ENCODE measurements at regions not wholly inside any gene's neighbourhood (a gene's known extent, or its start where the extent isn't known, plus 50 kb on each side); places are given as distances from the start of the nearest gene placed in this dataset.
A peak's percentile ranks its signal among the peaks of the same experiment; 100 is the strongest.

GRCh38 chr18:79625924-79626561 lies 53.6 kb upstream of the CTDP1 start:
- peak; percentile 59 for DNase-seq
- H3K4me3 ChIP-seq (ENCODE audit: low read length) = peak overlapping the region; percentile 31; the same call in 1 of the 2 replicates
- no peaks in the 10 kb centered on the region for H3K9me3 ChIP-seq (ENCODE audit: low read length)
- H3K4me2 ChIP-seq (ENCODE audit: low read depth, low read length, poor library complexity, severe bottlenecking) = peak overlapping the region; percentile 70
- H3K4me1 ChIP-seq (ENCODE audit: low read length) = peaks cover 38% of the 10 kb centered on the region
- no peaks in the 10 kb centered on the region for H3K79me2 ChIP-seq (ENCODE audit: low read length)
- H3K36me3 ChIP-seq (ENCODE audit: insufficient read depth, low read length) = no peaks in the 10 kb centered on the region
- no peak overlapping the region for H2AFZ ChIP-seq (ENCODE audit: low read length)
- no peaks in the 10 kb centered on the region for H3K27me3 ChIP-seq (ENCODE audit: low read length)
- H3K9ac ChIP-seq (ENCODE audit: low read length) = peak overlapping the region; percentile 15
- no peak overlapping the region for H3K27ac ChIP-seq (ENCODE audit: low read length)
- H3K9me2 ChIP-seq (replicated peaks; ENCODE audit: insufficient read depth, low read length) = no peaks in the 10 kb centered on the region
- H4K20me1 ChIP-seq (ENCODE audit: insufficient read depth, low read depth, low read length) = peaks cover 5% of the 10 kb centered on the region; the same call in 1 of the 2 replicates

DNA sequence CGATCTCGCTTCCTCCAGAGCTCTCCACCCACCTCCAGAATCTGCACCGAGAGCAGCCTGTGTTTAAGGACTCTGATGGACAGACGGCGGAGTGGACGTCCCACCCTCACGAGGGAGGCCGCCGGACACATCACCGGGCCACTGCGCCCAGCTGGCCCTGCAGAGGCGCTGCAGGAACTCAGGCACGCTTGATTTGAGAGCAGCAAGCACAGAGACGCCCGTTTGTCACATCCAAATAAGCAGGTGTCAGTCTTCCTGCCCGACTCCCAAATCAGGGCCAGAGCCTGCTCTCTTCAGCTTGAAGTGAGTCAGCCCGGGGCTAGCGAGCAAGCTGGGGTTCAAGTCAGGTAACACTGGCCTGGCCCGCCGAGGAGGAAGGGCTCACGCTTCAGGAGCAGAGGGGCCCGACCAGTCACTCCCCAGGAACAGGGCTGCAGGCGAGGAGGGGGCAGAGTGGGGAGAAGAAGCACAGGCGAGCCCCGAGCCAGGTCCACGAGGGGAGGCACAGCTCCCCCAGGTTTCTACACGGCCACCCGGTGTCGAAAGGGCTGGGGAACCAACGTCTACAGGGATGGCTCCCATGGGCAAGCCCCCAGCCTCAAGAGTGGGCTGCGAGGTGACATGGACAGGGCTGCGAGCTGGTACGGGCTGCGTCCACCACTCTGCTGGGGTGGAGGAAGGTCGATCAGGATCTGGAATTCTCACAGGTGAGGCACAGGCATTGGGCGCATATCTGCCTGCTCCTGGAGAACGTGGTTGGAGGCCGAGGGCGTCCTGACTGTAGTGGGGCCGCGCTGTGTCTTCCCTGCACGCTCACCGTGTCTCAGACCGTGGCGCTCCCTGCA lies 52.5 kb upstream of the CTDP1 start:
- Histone ChIP-seq H3K9me2 (replicated peaks; ENCODE audit: insufficient read depth, low read length) (no peaks in the 10 kb centered on the region), H3K9me3 (ENCODE audit: low read length) (no peaks in the 10 kb centered on the region), H3K9ac (ENCODE audit: low read length) (no peak overlapping the region), H3K4me1 (ENCODE audit: low read length) (peaks cover 38% of the 10 kb centered on the region), H3K4me2 (ENCODE audit: low read depth, low read length, poor library complexity, severe bottlenecking) (peak overlapping the region; percentile 70), H3K36me3 (ENCODE audit: insufficient read depth, low read length) (no peaks in the 10 kb centered on the region), H4K20me1 (ENCODE audit: insufficient read depth, low read depth, low read length) (peaks cover 5% of the 10 kb centered on the region; the same call in 1 of the 2 replicates), H3K4me3 (ENCODE audit: low read length) (peak overlapping the region; percentile 31; the same call in 1 of the 2 replicates), H3K27ac (ENCODE audit: low read length) (no peak overlapping the region), H3K27me3 (ENCODE audit: low read length) (no peaks in the 10 kb centered on the region), H3K79me2 (ENCODE audit: low read length) (no peaks in the 10 kb centered on the region), H2AFZ (ENCODE audit: low read length) (no peak overlapping the region)
- DNase-seq = peak; percentile 78

DNA sequence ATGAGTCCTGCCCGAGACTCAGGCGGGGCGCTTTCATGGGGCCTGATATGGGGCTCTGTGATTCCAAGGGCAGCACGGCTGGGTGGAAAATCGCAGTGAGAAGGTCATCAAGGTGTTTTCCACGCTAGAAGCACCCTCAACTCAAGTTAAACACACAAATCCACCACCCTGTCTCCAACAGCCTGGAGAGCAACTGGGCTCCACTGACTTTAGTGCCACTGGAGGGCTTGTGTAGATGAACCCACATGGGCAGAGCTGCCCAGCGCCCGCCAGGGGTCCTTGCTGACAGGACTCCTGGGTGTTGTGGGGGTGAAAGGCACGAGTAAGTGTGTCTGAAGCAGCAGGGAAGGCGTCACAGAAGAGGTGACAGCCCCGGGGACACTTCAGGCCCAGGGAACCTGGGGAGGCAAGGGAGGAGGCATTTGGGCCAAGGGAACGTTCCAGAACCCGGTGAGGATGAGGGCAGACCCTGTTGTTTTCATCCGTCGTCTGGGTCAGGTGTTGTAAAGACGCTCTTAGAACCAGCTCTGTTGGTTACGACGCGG lies 51.8 kb upstream of the CTDP1 start:
- Histone ChIP-seq H3K9me2 (replicated peaks; ENCODE audit: insufficient read depth, low read length) (no peaks in the 10 kb centered on the region), H3K4me2 (ENCODE audit: low read depth, low read length, poor library complexity, severe bottlenecking) (no peak overlapping the region), H3K27me3 (ENCODE audit: low read length) (no peaks in the 10 kb centered on the region), H4K20me1 (ENCODE audit: insufficient read depth, low read depth, low read length) (peaks cover 5% of the 10 kb centered on the region; the same call in 1 of the 2 replicates), H2AFZ (ENCODE audit: low read length) (no peak overlapping the region), H3K4me1 (ENCODE audit: low read length) (peaks cover 38% of the 10 kb centered on the region), H3K79me2 (ENCODE audit: low read length) (no peaks in the 10 kb centered on the region), H3K36me3 (ENCODE audit: insufficient read depth, low read length) (no peaks in the 10 kb centered on the region), H3K9ac (ENCODE audit: low read length) (no peak overlapping the region), H3K9me3 (ENCODE audit: low read length) (no peaks in the 10 kb centered on the region), H3K27ac (ENCODE audit: low read length) (no peak overlapping the region), H3K4me3 (ENCODE audit: low read length) (no peak overlapping the region)
- DNase-seq = no peak

DNA sequence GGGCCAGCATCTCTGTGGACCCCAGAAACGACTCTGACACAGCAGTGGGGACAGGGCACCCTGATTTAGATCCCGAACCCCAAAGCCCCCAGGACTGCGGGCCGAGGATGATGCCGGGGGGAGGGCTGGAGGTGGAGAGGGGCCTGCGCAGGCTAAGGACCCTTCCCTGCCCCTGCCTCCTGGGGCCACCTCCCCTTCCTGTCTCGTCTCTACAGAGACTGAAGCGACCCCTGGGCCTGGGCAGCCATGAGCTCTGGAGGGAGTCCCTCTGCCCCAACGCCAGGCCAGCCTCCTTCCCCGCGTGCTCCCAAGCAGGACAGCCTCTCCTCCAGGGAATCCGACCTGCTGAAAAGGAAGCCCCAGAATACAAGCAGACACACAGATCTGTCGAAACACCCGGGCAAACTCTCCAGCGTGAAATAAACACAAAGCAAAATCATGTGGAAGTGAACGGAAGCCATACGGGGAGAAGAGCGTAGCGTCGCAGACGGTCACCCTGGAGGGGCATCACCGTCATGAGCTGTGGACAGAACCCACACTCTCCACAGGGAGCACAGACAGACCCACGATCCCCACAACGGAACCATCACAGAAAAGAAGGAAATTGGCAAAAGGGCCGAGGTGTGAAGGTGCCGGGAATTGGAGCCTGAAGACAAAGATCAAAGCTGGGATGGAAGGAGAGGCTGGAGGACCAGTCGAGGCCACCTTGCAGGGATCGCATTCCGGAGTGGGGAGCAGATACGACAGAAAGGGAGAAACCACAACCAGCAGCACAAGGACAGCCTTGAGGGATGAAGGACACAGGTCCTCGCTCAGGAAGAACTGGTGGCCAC lies 51.0 kb upstream of the CTDP1 start:
- Histone ChIP-seq H4K20me1 (ENCODE audit: insufficient read depth, low read depth, low read length) (peaks cover 5% of the 10 kb centered on the region; the same call in 1 of the 2 replicates), H3K9ac (ENCODE audit: low read length) (no peak overlapping the region), H3K27ac (ENCODE audit: low read length) (no peak overlapping the region), H3K27me3 (ENCODE audit: low read length) (no peaks in the 10 kb centered on the region), H2AFZ (ENCODE audit: low read length) (no peak overlapping the region), H3K9me2 (replicated peaks; ENCODE audit: insufficient read depth, low read length) (no peaks in the 10 kb centered on the region), H3K4me1 (ENCODE audit: low read length) (peaks cover 38% of the 10 kb centered on the region), H3K36me3 (ENCODE audit: insufficient read depth, low read length) (no peaks in the 10 kb centered on the region), H3K4me2 (ENCODE audit: low read depth, low read length, poor library complexity, severe bottlenecking) (no peak overlapping the region), H3K4me3 (ENCODE audit: low read length) (no peak overlapping the region), H3K9me3 (ENCODE audit: low read length) (no peaks in the 10 kb centered on the region; the same call in 1 of the 2 replicates), H3K79me2 (ENCODE audit: low read length) (no peaks in the 10 kb centered on the region)
- no peak for DNase-seq

- Histone ChIP-seq H3K27ac (ENCODE audit: low read length) (no peak overlapping the region), H3K4me1 (ENCODE audit: low read length) (peaks cover 33% of the 10 kb centered on the region), H3K9ac (ENCODE audit: low read length) (no peak overlapping the region), H3K27me3 (ENCODE audit: low read length) (no peaks in the 10 kb centered on the region), H3K36me3 (ENCODE audit: insufficient read depth, low read length) (no peaks in the 10 kb centered on the region), H3K4me2 (ENCODE audit: low read depth, low read length, poor library complexity, severe bottlenecking) (no peak overlapping the region), H3K79me2 (ENCODE audit: low read length) (no peaks in the 10 kb centered on the region), H3K9me3 (ENCODE audit: low read length) (peaks cover 5% of the 10 kb centered on the region), H4K20me1 (ENCODE audit: insufficient read depth, low read depth, low read length) (peaks cover 5% of the 10 kb centered on the region; the same call in 1 of the 2 replicates), H2AFZ (ENCODE audit: low read length) (no peak overlapping the region), H3K4me3 (ENCODE audit: low read length) (no peak overlapping the region), H3K9me2 (replicated peaks; ENCODE audit: insufficient read depth, low read length) (no peaks in the 10 kb centered on the region)
- no peak for DNase-seq
These were observed 50.4 kb upstream of the CTDP1 start for GRCh38 chr18:79629249-79629558.

GRCh38 chr18:79629606-79630005 lies 50.0 kb upstream of the CTDP1 start:
- no peaks in the 10 kb centered on the region for H3K27me3 ChIP-seq (ENCODE audit: low read length)
- H3K4me2 ChIP-seq (ENCODE audit: low read depth, low read length, poor library complexity, severe bottlenecking) = no peak overlapping the region
- H3K9me2 ChIP-seq (replicated peaks; ENCODE audit: insufficient read depth, low read length) = no peaks in the 10 kb centered on the region
- no peak for DNase-seq
- H2AFZ ChIP-seq (ENCODE audit: low read length) = no peak overlapping the region
- no peak overlapping the region for H3K27ac ChIP-seq (ENCODE audit: low read length)
- no peak overlapping the region for H3K4me3 ChIP-seq (ENCODE audit: low read length)
- no peaks in the 10 kb centered on the region for H3K79me2 ChIP-seq (ENCODE audit: low read length)
- no peak overlapping the region for H3K9ac ChIP-seq (ENCODE audit: low read length)
- peaks cover 9% of the 10 kb centered on the region for H3K9me3 ChIP-seq (ENCODE audit: low read length)
- no peaks in the 10 kb centered on the region for H3K36me3 ChIP-seq (ENCODE audit: insufficient read depth, low read length)
- peaks cover 1% of the 10 kb centered on the region; the same call in 1 of the 2 replicates for H4K20me1 ChIP-seq (ENCODE audit: insufficient read depth, low read depth, low read length)
- H3K4me1 ChIP-seq (ENCODE audit: low read length) = peaks cover 29% of the 10 kb centered on the region
